Tibial artery (tissue), 4 donors: ENCODE measurements at regions not wholly inside any gene's neighbourhood (a gene's known extent, or its start where the extent isn't known, plus 50 kb on each side); places are given as distances from the start of the nearest gene placed in this dataset.

Experiments
- DNase-seq, 2 donors: peaks; one replicate each; pipeline ENCODE4 v3.0.0-alpha.2; 2019
- H3K27ac ChIP-seq, 2 donors: fragments of 200-600 bp; sonication (generic) in 1 of 2; 1 replicate in 1 of 2; 2 replicates in 1 of 2; pipeline ENCODE4 v1.5.1; 2018 to 2019; ENCODE audit warnings: mild to moderate bottlenecking in 1 of 2
- H3K27me3 ChIP-seq, 2 donors: fragments of 200-600 bp; sonication (generic) in 1 of 2; one replicate each; pipeline versions ENCODE4 v1.5.1 to v1.6.0; 2016 to 2019
- H3K36me3 ChIP-seq, 3 donors: fragments of 200-600 bp; sonication (generic) in 2 of 3; one replicate each; pipeline ENCODE4 v1.5.1; 2016 to 2019; ENCODE audit warnings: mild to moderate bottlenecking in 2 of 3
- H3K4me1 ChIP-seq, 4 donors: fragments of 200-600 bp; sonication (generic) in 2 of 4; 1 replicate in 3 of 4; 2 replicates in 1 of 4; pipeline ENCODE4 v1.5.1; 2016 to 2019
- H3K4me3 ChIP-seq, 2 donors: fragments of 200-600 bp; sonication (generic) in 1 of 2; 1 replicate in 1 of 2; 2 replicates in 1 of 2; pipeline ENCODE4 v1.5.1; 2018 to 2019; ENCODE audit warnings: mild to moderate bottlenecking in 2 of 2
- H3K9me3 ChIP-seq, 3 donors: fragments of 200-600 bp; sonication (generic) in 1 of 3; one replicate each; pipeline ENCODE4 v1.5.1; 2016 to 2019
- CTCF ChIP-seq, 2 experiments: fragments of 200-600 bp in 1 of 2; fragments of 450-650 bp in 1 of 2; IDR thresholded peaks; one replicate each; pipeline ENCODE4 v1.5.1; 2017 to 2019; ENCODE audit warnings: antibody characterized with exemption in 2 of 2, mild to moderate bottlenecking in 1 of 2, moderate library complexity in 1 of 2
- intact Hi-C: fragments of 100-400 bp; cut with DNase I; formaldehyde crosslinking; loops from one replicate; pipeline ENCODE4 v1.15.0; 2023; ENCODE audit warnings: low total_unique reads

- Histone ChIP-seq H3K36me3 (no peaks in the 10 kb centered on the region), H3K27ac (no peak overlapping the region), H3K27me3 (no peaks in the 10 kb centered on the region), H3K4me3 (no peak overlapping the region), H3K4me1 (no peaks in the 10 kb centered on the region), H3K9me3 (no peaks in the 10 kb centered on the region)
- DNase-seq: no peak
- intact Hi-C loops: no loop called here
- TF ChIP-seq CTCF (IDR thresholded peaks at IDR 0.05): no peak
Measured at GRCh38 chr3:32056559-32057290, 49.7 kb upstream of the GPD1L start.
